ENCODE measurements at regions not wholly inside any gene's neighbourhood (a gene's known extent, or its start where the extent isn't known, plus 50 kb on each side); places are given as distances from the start of the nearest gene placed in this dataset.

DNA sequence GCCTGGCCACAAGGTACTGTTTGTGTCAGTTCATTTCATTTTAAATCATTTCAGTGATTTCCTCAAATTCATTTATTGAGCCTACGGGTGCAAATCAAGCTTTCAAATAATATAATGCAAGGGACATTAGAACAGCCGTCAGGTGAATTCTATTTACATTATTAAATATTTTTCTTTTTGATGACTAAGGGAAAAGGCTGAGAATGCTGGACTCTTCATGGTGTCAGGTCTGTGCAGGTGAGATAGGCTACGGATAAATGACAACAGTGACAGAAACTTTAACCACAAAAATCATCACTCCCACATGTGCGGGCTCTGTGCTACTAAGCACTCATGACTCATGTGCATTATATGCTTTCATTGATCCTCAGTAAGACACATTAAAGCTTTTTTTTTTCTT is 149.2 kb upstream of the ZNF716 start:
- no peak for TF ChIP-seq CTCF (conservative IDR thresholded peaks at IDR 0.05 in 1 of 2, IDR thresholded peaks at IDR 0.05 in 1 of 2; ENCODE audit: extremely low read depth in 1 of 2, insufficient read depth in 1 of 2, low read depth in 1 of 2, low read length in 2 of 2)
- TF ChIP-seq EZH2 (IDR thresholded peaks at IDR 0.05; ENCODE audit: borderline replicate concordance, low read length), result no peak

Measured in mammary epithelial cell (primary cell).